ENCODE measurements at regions not wholly inside any gene's neighbourhood (a gene's known extent, or its start where the extent isn't known, plus 50 kb on each side); places are given as distances from the start of the nearest gene placed in this dataset.

DNA sequence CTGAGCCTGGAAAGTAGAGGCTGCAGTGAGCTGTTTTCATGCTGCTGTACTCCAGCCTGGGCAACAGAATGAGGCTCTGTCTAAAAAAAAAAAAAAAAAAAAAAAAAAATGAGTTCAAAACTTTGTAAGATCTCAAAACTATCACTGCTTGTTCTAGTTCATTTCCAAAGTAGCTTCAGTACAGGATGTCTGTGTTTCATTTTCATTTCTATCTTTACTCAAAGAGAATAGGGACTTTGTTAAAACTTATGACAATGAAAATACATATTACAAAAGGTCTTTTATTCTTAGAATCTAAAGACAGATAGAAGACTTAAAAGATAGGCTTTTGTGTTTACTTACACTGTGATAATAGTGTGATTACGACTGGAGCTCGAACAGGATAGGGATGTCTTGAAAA is 709.7 kb downstream of the ADGRL2 start:
- DNase-seq (ENCODE audit: low read depth), result no peak
- no peak overlapping the region for H3K4me3 ChIP-seq (ENCODE audit: low read length)
- TF ChIP-seq, protein P1, sequence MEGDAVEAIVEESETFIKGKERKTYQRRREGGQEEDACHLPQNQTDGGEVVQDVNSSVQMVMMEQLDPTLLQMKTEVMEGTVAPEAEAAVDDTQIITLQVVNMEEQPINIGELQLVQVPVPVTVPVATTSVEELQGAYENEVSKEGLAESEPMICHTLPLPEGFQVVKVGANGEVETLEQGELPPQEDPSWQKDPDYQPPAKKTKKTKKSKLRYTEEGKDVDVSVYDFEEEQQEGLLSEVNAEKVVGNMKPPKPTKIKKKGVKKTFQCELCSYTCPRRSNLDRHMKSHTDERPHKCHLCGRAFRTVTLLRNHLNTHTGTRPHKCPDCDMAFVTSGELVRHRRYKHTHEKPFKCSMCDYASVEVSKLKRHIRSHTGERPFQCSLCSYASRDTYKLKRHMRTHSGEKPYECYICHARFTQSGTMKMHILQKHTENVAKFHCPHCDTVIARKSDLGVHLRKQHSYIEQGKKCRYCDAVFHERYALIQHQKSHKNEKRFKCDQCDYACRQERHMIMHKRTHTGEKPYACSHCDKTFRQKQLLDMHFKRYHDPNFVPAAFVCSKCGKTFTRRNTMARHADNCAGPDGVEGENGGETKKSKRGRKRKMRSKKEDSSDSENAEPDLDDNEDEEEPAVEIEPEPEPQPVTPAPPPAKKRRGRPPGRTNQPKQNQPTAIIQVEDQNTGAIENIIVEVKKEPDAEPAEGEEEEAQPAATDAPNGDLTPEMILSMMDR (IDR thresholded peaks at IDR 0.05; ENCODE audit: insufficient read depth, low read depth, low read length, missing control alignments), result no peak

DNA sequence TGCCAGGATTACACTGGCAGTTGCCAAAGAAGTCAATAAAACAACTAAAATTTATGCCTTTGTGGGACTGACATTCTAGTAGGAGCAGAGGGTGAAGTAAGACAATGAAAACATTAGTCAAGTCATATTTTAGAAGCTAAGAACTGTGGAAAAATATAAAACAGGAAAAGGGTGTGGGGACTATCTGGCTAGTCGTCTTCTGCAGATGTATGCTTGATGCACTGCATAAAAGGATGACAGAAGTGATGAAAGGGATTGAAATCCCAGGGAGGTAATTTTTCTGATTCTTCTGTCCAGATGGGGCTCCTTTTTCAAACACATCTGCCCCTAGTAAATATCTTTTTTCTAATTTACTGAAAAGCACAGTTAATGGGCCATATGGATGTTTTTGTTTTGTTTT is 706.3 kb downstream of the ADGRL2 start:
- no peak overlapping the region for H3K4me3 ChIP-seq (ENCODE audit: low read length)
- DNase-seq (ENCODE audit: low read depth), result no peak
- TF ChIP-seq, protein P1 (IDR thresholded peaks at IDR 0.05; ENCODE audit: insufficient read depth, low read depth, low read length, missing control alignments), result no peak

DNA sequence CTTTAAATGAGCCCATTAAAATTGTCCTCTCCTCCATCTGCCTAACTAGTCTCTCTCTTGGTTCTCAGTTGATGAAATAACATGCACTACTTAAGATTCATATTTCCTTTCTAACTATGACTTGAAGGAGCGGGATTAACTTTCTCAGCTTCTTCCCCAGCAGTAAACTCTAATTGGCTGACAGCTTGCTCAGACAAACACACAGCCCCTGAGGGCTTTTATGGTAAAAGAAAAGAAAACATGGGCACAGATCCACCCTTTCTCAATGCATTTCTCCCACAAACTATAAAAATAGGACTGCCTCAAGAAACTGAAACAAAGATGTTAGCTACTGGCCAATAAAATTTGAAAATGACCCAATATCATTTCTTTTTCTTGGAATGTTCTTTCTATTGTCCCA is 703.1 kb downstream of the ADGRL2 start:
- no peak overlapping the region for H3K4me3 ChIP-seq (ENCODE audit: low read length)
- DNase-seq (ENCODE audit: low read depth), result peak; percentile 81
- TF ChIP-seq, protein P1 (IDR thresholded peaks at IDR 0.05; ENCODE audit: insufficient read depth, low read depth, low read length, missing control alignments), result no peak

DNA sequence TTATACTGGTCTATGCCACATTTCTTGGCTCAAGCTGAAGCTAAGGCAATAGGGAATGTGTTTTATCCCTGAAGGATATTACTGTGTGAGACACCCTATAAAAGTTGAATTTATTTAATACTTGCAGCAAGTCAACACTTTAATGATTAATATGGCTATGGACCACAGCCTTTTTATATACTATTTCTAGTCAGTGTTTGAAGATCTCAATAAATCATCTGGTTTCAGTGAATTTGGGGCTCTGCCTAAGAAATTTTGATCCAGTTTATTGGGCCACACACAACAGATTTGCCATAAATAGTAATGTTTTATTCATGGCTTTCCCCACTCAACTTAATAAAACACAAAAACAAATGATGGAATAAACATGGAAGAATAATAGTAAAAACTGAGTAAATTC is 698.3 kb downstream of the ADGRL2 start:
- TF ChIP-seq, protein P1 (IDR thresholded peaks at IDR 0.05; ENCODE audit: insufficient read depth, low read depth, low read length, missing control alignments), result no peak
- DNase-seq (ENCODE audit: low read depth), result no peak
- H3K4me3 ChIP-seq (ENCODE audit: low read length), result no peak overlapping the region

DNA sequence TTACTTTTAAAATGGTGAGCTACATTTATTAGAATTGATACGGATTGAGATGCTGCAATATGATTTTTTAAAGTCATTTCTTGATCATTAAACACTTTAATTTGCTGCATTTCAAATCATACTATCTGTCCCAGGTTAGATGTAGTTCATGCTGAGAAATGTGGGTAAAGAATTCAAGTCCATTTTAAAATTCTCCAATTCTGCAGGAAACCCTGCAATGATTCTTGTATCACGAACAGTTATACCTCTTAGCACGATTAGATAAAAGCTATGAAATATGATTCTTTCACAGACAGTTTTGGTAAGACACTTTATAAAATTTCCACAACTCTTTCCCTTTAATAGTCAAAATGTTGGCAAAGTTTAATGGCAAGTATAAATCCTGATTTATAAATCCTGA is 693.4 kb downstream of the ADGRL2 start:
- DNase-seq (ENCODE audit: low read depth), result no peak
- TF ChIP-seq, protein P1 (IDR thresholded peaks at IDR 0.05; ENCODE audit: insufficient read depth, low read depth, low read length, missing control alignments), result no peak
- no peak overlapping the region for H3K4me3 ChIP-seq (ENCODE audit: low read length)

DNA sequence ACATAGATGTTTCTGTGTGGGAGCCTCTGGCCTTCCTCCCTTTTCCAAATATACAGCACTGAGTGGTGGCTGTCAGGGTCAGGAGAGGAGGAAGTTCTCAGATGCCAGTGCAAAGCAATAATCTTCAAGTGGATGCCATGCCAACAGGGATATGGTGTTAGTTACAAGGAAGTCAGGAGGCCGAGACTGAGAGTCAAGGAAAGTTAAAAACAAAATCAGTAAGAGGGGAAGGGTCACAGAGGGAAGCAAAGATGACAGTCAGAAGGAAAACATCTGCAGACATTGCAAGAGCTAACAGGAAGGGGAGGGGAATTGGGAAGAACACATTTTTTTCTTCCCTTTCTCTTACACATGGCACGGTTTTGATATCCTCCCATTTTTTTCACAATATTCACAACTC is 691.4 kb downstream of the ADGRL2 start:
- H3K4me3 ChIP-seq (ENCODE audit: low read length), result no peak overlapping the region
- no peak for DNase-seq (ENCODE audit: low read depth)
- TF ChIP-seq, protein P1 (IDR thresholded peaks at IDR 0.05; ENCODE audit: insufficient read depth, low read depth, low read length, missing control alignments), result no peak

DNA sequence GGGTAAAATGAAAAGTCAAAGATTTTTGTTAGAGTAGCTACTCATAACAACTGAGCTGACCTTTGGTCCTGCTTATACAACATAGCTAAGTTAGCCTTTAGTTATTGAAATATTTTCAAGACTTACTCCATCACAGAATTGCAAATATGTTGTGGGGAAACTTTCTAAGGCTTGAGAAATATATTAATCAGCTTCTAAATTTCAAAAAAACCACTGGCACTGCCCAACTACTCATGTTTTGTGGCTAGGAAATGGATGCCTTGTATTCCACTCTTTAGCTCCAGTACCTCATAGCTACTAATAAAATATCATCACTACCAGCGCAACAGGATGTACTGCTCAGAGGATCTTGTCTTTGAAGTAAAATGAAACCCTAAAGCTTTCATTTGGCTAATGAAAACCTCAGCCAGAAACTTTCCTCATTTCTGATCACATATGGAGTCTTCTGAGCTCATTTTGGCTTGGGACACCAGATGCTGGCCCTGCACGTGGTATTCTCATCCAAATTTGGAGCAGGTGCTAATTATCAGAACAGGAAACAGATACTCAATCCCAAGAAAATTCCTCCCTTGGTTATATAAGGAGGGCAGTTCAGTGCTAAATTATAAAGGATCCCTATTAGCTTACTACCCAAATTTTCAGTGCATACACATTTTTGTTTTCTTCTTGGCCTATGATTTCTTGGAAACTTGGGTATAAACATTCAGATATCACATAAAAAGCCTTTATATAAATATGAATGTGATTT is 690.7 kb downstream of the ADGRL2 start:
- DNase-seq (ENCODE audit: low read depth), result no peak
- H3K4me3 ChIP-seq (ENCODE audit: low read length), result no peak overlapping the region
- TF ChIP-seq, protein P1 (IDR thresholded peaks at IDR 0.05; ENCODE audit: insufficient read depth, low read depth, low read length, missing control alignments), result no peak
